H9 (cell line): ENCODE measurements at regions not wholly inside any gene's neighbourhood (a gene's known extent, or its start where the extent isn't known, plus 50 kb on each side); places are given as distances from the start of the nearest gene placed in this dataset.

Experiments used
- DNase-seq: peaks from one replicate; pipeline ENCODE4 v3.0.0-alpha.2; 2017
- H2AFZ ChIP-seq: one replicate; pipeline ENCODE4 v1.6.1; 2013; ENCODE audit warnings: mild to moderate bottlenecking, low read length, control low read depth, moderate library complexity
- H2AK5ac ChIP-seq: 2 replicates; pipeline ENCODE4 v1.6.1; 2013; ENCODE audit warnings: low read length, control low read depth, mixed read lengths; ENCODE audit not compliant: insufficient read length
- H2BK120ac ChIP-seq: one replicate; pipeline ENCODE4 v1.6.1; 2013; ENCODE audit warnings: low read depth, mild to moderate bottlenecking, low read length, control low read depth, inconsistent platforms; ENCODE audit not compliant: poor library complexity, severe bottlenecking
- H2BK12ac ChIP-seq: 2 replicates; pipeline ENCODE4 v1.6.1; 2013; ENCODE audit warnings: low read length, control low read depth, mixed read lengths, low read depth; ENCODE audit not compliant: insufficient read length
- H2BK15ac ChIP-seq: 2 replicates; pipeline ENCODE4 v1.6.1; 2013; ENCODE audit warnings: low read depth, low read length, control low read depth
- H2BK20ac ChIP-seq: one replicate; pipeline ENCODE4 v1.6.1; 2013; ENCODE audit warnings: low read depth, mild to moderate bottlenecking, low read length, control low read depth, inconsistent platforms; ENCODE audit not compliant: poor library complexity, severe bottlenecking
- H2BK5ac ChIP-seq: 2 replicates; pipeline ENCODE4 v1.6.1; 2013; ENCODE audit warnings: low read length, control low read depth, mixed read lengths; ENCODE audit not compliant: insufficient read length
- H3K14ac ChIP-seq: 2 replicates; pipeline ENCODE4 v1.6.1; 2013; ENCODE audit warnings: low read length, control low read depth; ENCODE audit not compliant: insufficient read depth
- H3K18ac ChIP-seq: 2 replicates; pipeline ENCODE4 v1.6.1; 2013; ENCODE audit warnings: low read depth, mild to moderate bottlenecking, mixed read lengths, low read length, control low read depth; ENCODE audit not compliant: insufficient read length
- H3K23ac ChIP-seq: 2 replicates; pipeline ENCODE4 v1.6.1; 2013; ENCODE audit warnings: low read length, control low read depth, mixed read lengths, low read depth; ENCODE audit not compliant: insufficient read length
- H3K23me2 ChIP-seq: 2 replicates; pipeline ENCODE4 v1.6.1; 2013; ENCODE audit warnings: low read depth, mild to moderate bottlenecking, mixed read lengths, low read length, control low read depth; ENCODE audit not compliant: insufficient read length, poor library complexity, severe bottlenecking
- H3K27ac ChIP-seq: 2 replicates; pipeline ENCODE4 v1.5.1; 2013; ENCODE audit warnings: low read length, control low read depth, mixed read lengths, low read depth; ENCODE audit not compliant: insufficient read length
- H3K27me3 ChIP-seq: 2 replicates; pipeline ENCODE4 v1.6.1; 2013; ENCODE audit warnings: low read length, control low read depth, inconsistent platforms; ENCODE audit not compliant: insufficient read depth
- H3K4ac ChIP-seq: 2 replicates; pipeline ENCODE4 v1.6.1; 2013; ENCODE audit warnings: low read depth, mild to moderate bottlenecking, control low read depth, inconsistent platforms, low read length, moderate library complexity
- H3K4me1 ChIP-seq: 2 replicates; pipeline ENCODE4 v1.6.1; 2013; ENCODE audit warnings: low read length, control low read depth, inconsistent platforms; ENCODE audit not compliant: insufficient read depth
- H3K4me2 ChIP-seq: 2 replicates; pipeline ENCODE4 v1.6.1; 2013; ENCODE audit warnings: low read length, control low read depth, mixed read lengths; ENCODE audit not compliant: insufficient read length, insufficient read depth
- H3K56ac ChIP-seq: 2 replicates; pipeline ENCODE4 v1.6.1; 2013; ENCODE audit warnings: low read depth, mild to moderate bottlenecking, mixed read lengths, low read length, control low read depth; ENCODE audit not compliant: insufficient read length
- H3K79me1 ChIP-seq: 2 replicates; pipeline ENCODE4 v1.6.1; 2013; ENCODE audit warnings: low read depth, mild to moderate bottlenecking, moderate library complexity, low read length, control low read depth, inconsistent platforms; ENCODE audit not compliant: insufficient read depth, poor library complexity, severe bottlenecking
- H3K79me2 ChIP-seq: 2 replicates; pipeline ENCODE4 v1.6.1; 2013; ENCODE audit warnings: low read length, control low read depth, inconsistent platforms; ENCODE audit not compliant: insufficient read depth
- H3K9ac ChIP-seq: 2 replicates; pipeline ENCODE4 v1.6.1; 2013; ENCODE audit warnings: low read length, control low read depth, mixed read lengths; ENCODE audit not compliant: insufficient read length; ENCODE audit errors: extremely low read depth
- H3K9me3 ChIP-seq: one replicate; pipeline ENCODE4 v1.6.1; 2013; ENCODE audit warnings: low read depth, low read length, inconsistent platforms; ENCODE audit not compliant: control insufficient read depth
- H3T11ph ChIP-seq: one replicate; pipeline ENCODE4 v1.6.1; 2013; ENCODE audit warnings: mild to moderate bottlenecking, low read length, control low read depth, inconsistent platforms
- H4K20me1 ChIP-seq: one replicate; pipeline ENCODE4 v1.6.1; 2013; ENCODE audit not compliant: control insufficient read depth, insufficient read length, insufficient read depth
- H4K5ac ChIP-seq: 2 replicates; pipeline ENCODE4 v1.6.1; 2013; ENCODE audit warnings: low read depth, mild to moderate bottlenecking, mixed read lengths, low read length, control low read depth; ENCODE audit not compliant: insufficient read length
- H4K8ac ChIP-seq: replicated peaks from 2 replicates; pipeline ENCODE4 v1.6.1; 2013; ENCODE audit warnings: low read length, control low read depth, mixed read lengths, low read depth; ENCODE audit not compliant: insufficient read length
- H4K91ac ChIP-seq: 2 replicates; pipeline ENCODE4 v1.6.1; 2013; ENCODE audit warnings: low read depth, mild to moderate bottlenecking, moderate library complexity, mixed read lengths, low read length, control low read depth; ENCODE audit not compliant: insufficient read length
- H3K27ac Mint-ChIP-seq, 3 experiments: 2 replicates in 2 of 3; 3 replicates in 1 of 3; pipeline ENCODE4 v1.8.0; 2020 to 2021; ENCODE audit warnings: mixed read lengths in 3 of 3, mild to moderate bottlenecking in 1 of 3, moderate library complexity in 1 of 3
- H3K27me3 Mint-ChIP-seq: 2 replicates; pipeline ENCODE4 v1.8.0; 2021; ENCODE audit warnings: low read depth, mild to moderate bottlenecking, moderate library complexity, mixed read lengths
- H3K36me3 Mint-ChIP-seq, 3 experiments: 2 replicates in 2 of 3; 3 replicates in 1 of 3; pipeline ENCODE4 v1.8.0; 2020 to 2021; ENCODE audit warnings: low read depth in 3 of 3, mixed read lengths in 3 of 3; ENCODE audit not compliant: insufficient read depth in 1 of 3
- H3K4me1 Mint-ChIP-seq, 2 experiments: 2 replicates each; pipeline ENCODE4 v1.8.0; 2020; ENCODE audit warnings: mixed read lengths in 2 of 2
- H3K4me3 Mint-ChIP-seq, 2 experiments: 2 replicates in 1 of 2; 3 replicates in 1 of 2; pipeline ENCODE4 v1.8.0; 2020 to 2021; ENCODE audit warnings: mild to moderate bottlenecking in 2 of 2, mixed read lengths in 2 of 2, moderate library complexity in 1 of 2
- H3K9me3 Mint-ChIP-seq, 2 experiments: 2 replicates in 1 of 2; 3 replicates in 1 of 2; pipeline ENCODE4 v1.8.0; 2020; ENCODE audit warnings: mild to moderate bottlenecking in 2 of 2, mixed read lengths in 2 of 2, moderate library complexity in 1 of 2
- WGBS: extraction: QIAGEN DNeasy Blood & Tissue Kit; methylation state at CpG from one replicate; pipeline ENCODE4 v1.1.7; 2013; ENCODE audit warnings: missing lambda C conversion rate, low lambda C conversion rate, mixed read lengths; ENCODE audit not compliant: insufficient read length; ENCODE audit errors: extremely low coverage; 5-methylcytosine and 5-hydroxymethylcytosine counted together
- TF ChIP-seq, protein P1 (sequence below): fragments of 200-600 bp; sonication (generic); conservative IDR thresholded peaks from 3 replicates; pipeline ENCODE4 v1.8.0; 2021; ENCODE audit warnings: antibody characterized with exemption, mild to moderate bottlenecking

DNA sequence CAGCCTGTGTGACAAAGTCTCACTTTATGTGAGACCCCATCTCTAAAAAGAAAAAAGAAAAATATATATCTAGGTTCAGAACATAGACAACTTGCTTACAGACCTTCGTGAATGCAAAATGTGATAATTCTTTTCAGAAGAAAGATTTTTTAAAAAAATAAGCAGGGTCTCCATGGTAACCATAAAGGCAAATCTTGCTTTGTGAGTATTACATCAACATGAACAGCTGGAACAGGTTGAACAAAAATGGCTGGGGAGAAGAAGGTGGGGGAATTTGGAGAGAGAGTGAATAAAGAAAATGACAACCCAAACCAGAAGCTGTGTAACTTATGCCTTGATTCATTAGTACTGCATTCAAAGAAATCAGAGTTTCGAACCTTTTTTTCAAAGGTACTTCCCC, 125.2 kb upstream of the RAP2B start:
- Histone ChIP-seq H3K18ac (no peak overlapping the region), H4K20me1 (no peaks in the 10 kb centered on the region), H3K79me2 (no peaks in the 10 kb centered on the region), H2BK20ac (no peak overlapping the region), H4K8ac (no peak overlapping the region), H2BK5ac (no peak overlapping the region), H3K79me1 (no peaks in the 10 kb centered on the region), H2BK120ac (no peak overlapping the region), H3K4ac (no peak overlapping the region), H2BK15ac (no peak overlapping the region), H3K14ac (no peak overlapping the region), H2BK12ac (no peak overlapping the region), H2AK5ac (no peak overlapping the region), H3K56ac (no peak overlapping the region), H4K5ac (no peak overlapping the region), H3K9ac (no peak overlapping the region), H3K27me3 (no peaks in the 10 kb centered on the region), H4K91ac (no peak overlapping the region), H2AFZ (no peak overlapping the region), H3T11ph (no peak overlapping the region), H3K4me1 (no peaks in the 10 kb centered on the region), H3K23me2 (no peaks in the 10 kb centered on the region), H3K27ac (no peak overlapping the region), H3K9me3 (no peaks in the 10 kb centered on the region), H3K4me2 (no peak overlapping the region), H3K23ac (no peak overlapping the region)
- TF ChIP-seq, protein P1, sequence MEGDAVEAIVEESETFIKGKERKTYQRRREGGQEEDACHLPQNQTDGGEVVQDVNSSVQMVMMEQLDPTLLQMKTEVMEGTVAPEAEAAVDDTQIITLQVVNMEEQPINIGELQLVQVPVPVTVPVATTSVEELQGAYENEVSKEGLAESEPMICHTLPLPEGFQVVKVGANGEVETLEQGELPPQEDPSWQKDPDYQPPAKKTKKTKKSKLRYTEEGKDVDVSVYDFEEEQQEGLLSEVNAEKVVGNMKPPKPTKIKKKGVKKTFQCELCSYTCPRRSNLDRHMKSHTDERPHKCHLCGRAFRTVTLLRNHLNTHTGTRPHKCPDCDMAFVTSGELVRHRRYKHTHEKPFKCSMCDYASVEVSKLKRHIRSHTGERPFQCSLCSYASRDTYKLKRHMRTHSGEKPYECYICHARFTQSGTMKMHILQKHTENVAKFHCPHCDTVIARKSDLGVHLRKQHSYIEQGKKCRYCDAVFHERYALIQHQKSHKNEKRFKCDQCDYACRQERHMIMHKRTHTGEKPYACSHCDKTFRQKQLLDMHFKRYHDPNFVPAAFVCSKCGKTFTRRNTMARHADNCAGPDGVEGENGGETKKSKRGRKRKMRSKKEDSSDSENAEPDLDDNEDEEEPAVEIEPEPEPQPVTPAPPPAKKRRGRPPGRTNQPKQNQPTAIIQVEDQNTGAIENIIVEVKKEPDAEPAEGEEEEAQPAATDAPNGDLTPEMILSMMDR, result no peak
- DNase-seq, result no peak
- no CpG with 5 or more reads among the region's 2 CpGs for WGBS
- no peaks in the 10 kb centered on the region for H3K4me1 Mint-ChIP-seq
- no peaks in the 10 kb centered on the region for H3K27me3 Mint-ChIP-seq
- no peaks in the 10 kb centered on the region for H3K9me3 Mint-ChIP-seq
- H3K4me3 Mint-ChIP-seq, result no peak overlapping the region
- no peak overlapping the region for H3K27ac Mint-ChIP-seq
- no peaks in the 10 kb centered on the region for H3K36me3 Mint-ChIP-seq
